Activated CD4-positive, alpha-beta T cell treated with anti-CD3 and anti-CD28 coated beads, Interleukin-2, amount 50 U/mL, for 24 hours (primary cell): ENCODE measurements at regions not wholly inside any gene's neighbourhood (a gene's known extent, or its start where the extent isn't known, plus 50 kb on each side); places are given as distances from the start of the nearest gene placed in this dataset.
"Not testable (repeated sequence)": the region's sequence is repeated elsewhere in the genome, so short reads cannot be mapped to it uniquely, and the experiment has no call there.

Source experiments
- DNase-seq, 2 donors: peaks; one replicate each; pipeline ENCODE4 v3.0.0-alpha.2; 2020; ENCODE audit warnings: low read depth in 1 of 2, low spot score in 1 of 2

DNA sequence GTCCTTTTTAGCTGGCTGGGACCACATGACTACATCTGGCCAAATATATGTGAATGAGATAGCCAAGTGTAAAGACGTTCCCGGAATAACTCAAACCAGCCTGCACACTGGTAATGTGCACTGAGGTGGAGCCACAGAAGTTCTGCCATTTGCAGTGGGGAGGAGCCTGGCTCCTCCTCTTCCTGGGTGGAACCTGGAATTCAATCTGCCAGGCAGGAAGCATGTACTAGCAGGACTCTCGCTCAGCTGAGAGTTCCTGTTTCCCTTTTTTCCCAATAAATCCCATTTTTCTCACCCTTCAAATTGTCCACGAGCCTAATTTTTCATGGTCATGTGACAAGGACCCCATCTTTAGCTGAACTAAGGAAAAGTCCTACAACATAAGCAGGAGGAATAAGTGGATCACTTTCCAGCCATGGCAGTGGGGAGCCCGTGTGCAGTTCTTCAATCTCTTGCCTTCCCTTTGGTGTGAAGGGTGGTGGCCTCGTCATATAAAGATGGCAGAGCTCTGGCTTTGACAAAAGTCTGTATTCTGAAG lies 183.2 kb downstream of the UXS1 start:
- DNase-seq, result no peak

- DNase-seq, result no peak
These were observed 185.0 kb downstream of the UXS1 start for GRCh38 chr2:106009096-106009495.

DNA sequence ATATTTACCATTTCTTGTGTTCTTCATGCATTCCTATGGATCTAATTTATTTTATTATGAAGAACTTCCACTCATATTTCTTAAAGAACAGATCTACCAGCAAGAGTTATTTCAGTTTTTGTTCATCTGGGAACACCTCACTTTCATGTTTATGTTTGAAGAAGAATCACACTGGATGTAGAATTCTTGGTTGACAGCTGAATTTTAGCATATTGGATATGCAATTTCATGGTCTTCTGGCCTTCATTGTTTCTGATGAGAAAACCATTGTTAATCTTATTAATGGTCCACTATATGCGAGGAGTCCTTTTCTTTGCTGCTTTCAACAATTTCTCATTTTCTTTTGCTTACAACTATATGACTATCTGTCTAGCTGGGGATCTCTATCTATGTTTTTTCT lies 189.2 kb downstream of the UXS1 start:
- DNase-seq, result no peak

GRCh38 chr2:105999211-105999989 lies 194.7 kb downstream of the UXS1 start:
- DNase-seq, result no peak

GRCh38 chr2:105997711-105998110 lies 196.4 kb downstream of the UXS1 start:
- DNase-seq, result no peak

DNA sequence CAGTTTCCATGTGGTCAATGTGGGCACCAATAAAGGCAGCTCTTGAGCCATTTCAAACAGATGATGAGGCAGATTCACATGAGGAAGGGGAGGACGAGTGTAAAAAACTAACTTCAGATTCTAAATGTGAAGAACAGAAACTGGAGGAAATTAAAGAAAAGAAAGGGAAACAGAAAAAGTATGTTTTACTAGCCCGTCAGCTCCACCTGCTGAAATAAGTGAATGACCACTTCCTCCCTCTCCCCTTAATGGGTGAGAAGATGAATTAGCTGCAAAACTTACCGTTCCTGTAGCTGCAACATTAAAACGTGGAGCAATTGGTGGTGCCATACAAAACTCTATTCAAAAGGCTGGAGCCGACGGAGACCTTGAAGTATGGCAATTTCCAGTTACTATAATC lies 203.5 kb downstream of the UXS1 start:
- DNase-seq, result no peak

- DNase-seq, result not testable (repeated sequence)
These were observed 204.3 kb downstream of the UXS1 start for GRCh38 chr2:105989803-105990202.

DNA sequence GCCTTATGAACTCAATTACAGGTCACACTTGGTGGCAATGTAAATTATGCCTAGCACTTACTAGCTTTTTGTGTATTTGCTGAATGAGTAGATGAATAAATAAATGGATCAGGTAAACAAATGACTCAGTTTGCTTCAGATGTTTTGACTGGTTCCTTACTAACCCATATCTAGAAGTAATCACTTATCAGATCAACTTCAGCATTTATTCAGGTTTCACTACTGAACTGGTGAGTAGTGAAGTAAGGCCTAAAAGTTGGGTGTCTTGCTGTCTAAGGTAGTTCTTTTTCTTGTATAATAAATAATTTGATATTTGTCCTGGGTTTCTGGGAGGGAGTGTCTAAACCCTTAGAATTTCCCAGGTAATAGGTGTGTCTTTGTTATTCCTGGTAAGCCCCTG lies 205.0 kb downstream of the UXS1 start:
- DNase-seq, result no peak

DNA sequence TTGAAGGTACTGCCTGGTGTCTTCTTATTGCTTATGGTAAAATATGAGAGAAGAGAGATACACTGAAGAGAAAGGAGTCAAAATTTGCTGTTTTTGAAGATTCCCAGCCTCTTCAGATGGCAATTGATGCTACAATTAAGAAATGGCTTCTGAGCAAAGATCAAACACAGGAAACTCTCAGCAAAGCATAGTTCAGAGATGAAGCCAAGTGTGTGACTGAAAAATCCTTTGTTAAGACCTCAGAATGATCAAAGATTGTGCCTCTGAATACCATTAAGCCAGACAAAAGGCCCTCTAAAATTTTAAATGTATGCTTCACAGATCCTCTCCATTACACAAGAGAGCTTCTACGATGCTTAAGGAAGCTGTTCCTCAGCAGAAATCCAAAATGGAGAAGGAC lies 216.3 kb downstream of the UXS1 start:
- no peak for DNase-seq

- no peak for DNase-seq
These were observed 216.9 kb downstream of the UXS1 start for GRCh38 chr2:105977212-105977611.

DNA sequence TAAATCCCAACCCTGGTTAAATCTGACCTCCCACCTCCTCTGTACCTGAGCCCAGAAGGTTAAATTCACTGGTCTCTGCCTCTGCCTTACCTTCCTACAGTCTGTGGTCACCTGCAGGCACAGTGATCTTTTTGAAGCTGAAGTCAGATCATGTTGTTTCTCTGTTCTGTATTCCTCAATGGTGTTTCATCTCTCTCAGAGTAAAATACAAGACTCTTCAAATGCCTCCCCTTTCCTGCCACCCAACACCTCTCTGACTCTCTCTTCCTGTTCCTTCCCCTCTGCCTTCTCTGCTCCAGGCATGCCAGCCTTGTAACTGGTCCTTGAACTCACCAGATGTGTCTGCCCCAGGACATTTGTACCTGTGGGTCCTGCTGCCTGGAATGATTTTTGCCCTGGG lies 219.3 kb downstream of the UXS1 start:
- no peak for DNase-seq

- no peak for DNase-seq
These were observed 221.2 kb downstream of the UXS1 start for GRCh38 chr2:105972927-105973326.

GRCh38 chr2:105972246-105972645 lies 221.9 kb downstream of the UXS1 start:
- DNase-seq, result no peak

GRCh38 chr2:105969552-105969951 lies 224.5 kb downstream of the UXS1 start:
- DNase-seq, result no peak

- DNase-seq, result no peak
These were observed 217.5 kb downstream of the NCK2 start for GRCh38 chr2:105962221-105962620.

DNA sequence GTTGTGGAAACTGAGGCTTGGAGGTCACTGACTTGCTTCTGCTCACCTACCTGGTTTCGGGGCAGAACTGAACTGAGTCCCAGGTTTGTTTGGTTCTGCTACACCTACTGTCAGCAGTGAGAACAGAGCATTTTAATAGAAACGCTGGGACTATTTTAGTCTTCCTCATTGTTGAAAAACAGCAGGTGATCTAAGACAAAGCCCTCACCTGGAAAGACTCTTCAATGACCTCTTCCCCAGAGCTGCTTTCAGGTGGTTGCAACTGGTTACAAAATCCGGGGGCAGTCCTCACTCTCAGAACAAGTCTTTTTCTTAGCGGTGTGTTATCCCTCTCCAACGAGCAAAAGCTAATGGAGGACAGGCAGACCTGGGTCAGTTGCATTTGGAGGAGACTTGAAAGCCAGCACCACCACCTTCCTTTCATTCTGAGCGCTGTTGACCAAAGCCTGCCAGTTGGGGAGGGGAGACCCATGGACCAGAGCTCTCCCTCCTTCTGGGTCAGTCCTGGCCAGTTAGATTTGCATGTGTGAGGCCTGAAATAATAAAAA lies 217.0 kb downstream of the NCK2 start:
- no peak for DNase-seq

DNA sequence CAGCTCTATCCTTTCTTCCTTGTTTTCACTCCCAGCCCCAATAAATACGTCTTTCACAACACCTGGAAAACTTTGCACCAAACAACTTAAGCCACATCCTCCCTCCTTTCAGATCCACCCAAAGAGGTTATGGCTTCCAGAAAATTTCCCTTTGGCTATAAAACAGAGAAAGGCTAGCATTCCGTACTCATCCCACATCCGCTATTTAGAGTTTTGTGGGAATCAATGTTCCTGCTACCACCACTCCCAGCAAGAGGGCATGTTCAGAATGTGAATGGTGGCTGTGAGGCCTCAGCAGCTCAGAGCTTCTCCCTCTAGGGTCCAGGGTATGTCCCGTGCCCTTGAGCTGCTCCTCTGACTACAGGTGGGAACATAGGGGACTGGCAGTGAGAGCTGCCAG lies 214.6 kb downstream of the NCK2 start:
- no peak for DNase-seq

DNA sequence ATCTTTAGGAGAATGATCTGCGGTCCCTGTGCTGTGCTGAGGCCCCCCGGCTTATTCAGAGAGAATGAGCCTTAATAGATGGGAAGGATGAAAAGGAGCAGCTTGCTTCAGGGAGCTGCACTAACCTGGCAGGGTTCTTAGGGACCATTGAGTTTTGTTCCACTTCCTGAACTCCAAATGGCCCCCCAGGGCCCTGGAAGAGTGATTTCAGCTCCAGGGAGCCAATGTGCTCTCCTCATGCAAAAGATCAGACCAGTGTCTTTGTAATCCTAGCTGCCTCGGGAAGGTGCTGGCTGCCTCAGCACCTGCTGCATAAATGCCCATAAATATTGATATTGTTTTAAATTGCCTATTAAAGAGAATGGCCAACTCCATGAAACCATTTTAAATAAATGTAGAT lies 210.2 kb downstream of the NCK2 start:
- no peak for DNase-seq

GRCh38 chr2:105953942-105954341 lies 209.2 kb downstream of the NCK2 start:
- no peak for DNase-seq

GRCh38 chr2:105952131-105952530 lies 207.4 kb downstream of the NCK2 start:
- no peak for DNase-seq

DNA sequence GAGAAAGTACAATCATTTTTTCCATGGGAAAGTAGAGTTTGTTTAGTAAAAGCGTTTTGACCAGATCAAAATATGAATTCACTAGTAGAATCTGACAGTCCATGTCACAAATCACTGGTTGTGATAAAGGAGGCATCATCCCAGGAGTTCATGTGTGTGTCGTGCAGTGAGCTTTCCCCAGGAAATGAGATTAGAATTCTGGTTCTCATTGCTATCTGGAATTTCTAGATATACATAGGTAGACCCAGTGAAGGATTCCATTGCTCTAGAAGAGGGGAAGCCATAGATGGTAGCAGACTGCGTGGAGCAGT lies 206.6 kb downstream of the NCK2 start:
- DNase-seq, result no peak

DNA sequence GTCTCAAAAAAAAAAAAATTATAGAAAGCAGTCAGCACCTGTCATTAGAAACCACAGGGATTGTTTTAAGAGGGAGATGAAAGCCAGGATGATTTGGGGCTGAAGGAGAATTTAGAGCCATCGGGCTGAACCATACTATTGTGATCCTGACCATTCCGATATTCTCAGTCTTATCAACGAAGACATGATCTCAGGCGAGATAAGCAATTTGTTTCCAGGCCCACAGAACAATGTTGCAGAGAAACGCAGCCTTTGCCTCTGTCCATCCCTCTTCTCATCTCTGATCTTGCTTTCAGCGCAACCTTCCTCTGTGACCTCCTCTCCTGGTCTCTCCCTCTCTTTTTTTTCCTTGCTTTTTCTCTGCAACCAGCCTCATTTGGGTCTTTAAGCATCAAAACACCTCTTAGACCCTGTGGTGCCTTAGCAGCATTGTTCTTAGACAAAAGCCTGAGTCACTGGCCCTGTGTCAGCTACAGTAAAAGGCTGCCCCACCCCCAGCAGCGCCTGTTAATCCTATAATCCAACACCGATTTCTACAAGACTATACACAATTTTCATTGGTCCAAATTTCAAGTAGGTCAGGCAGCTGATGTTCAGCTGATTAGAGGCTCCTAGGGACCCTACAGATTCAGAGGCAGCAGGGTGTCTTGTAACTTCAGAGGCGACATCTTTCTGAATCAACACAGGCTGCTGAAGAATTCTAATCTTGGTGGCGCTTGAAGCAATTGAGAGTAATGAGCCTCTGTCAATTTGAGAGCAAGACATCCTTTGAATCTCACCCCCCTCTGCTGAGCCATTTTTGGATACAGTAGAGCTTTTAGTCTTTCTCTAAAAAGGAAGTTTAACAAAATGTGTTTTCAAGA lies 206.0 kb downstream of the NCK2 start:
- no peak for DNase-seq
